Erythroblast (primary cell): ENCODE measurements at regions not wholly inside any gene's neighbourhood (a gene's known extent, or its start where the extent isn't known, plus 50 kb on each side); places are given as distances from the start of the nearest gene placed in this dataset.

Experiments used
- GATA1 ChIP-seq: IDR thresholded peaks from 2 replicates; pipeline ENCODE4 v1.6.1; 2011; ENCODE audit warnings: low read depth, mild to moderate bottlenecking, control low read depth, low read length, moderate library complexity
- POLR2A ChIP-seq: IDR thresholded peaks from 2 replicates; pipeline ENCODE4 v1.6.1; 2011; ENCODE audit warnings: mild to moderate bottlenecking, low read length

DNA sequence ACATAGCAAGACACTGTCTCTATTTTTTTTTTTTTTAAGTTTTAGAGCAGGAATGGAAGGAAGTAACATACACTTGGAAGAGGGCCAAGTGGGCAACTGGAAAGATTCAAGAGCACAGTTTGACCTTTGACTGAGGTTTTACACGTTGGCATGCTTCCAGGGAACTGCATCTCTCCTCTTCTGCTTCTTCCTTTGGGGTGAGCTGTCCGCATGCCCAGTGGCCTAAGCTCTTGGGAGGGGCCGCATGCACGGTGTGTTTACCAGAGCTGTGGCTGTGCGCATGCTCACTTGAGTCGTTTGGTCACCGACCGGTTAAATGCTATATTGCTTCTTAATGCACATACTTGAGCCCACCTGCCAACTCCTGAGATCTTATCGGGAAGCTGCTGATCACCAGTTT is 727.7 kb downstream of the UQCRFS1 start:
- TF ChIP-seq POLR2A (no peak), GATA1 (no peak)
